ENCODE measurements at regions not wholly inside any gene's neighbourhood (a gene's known extent, or its start where the extent isn't known, plus 50 kb on each side); places are given as distances from the start of the nearest gene placed in this dataset.

- no peaks in the 10 kb centered on the region for H3K9me3 ChIP-seq
- no peak for DNase-seq
- no peaks in the 10 kb centered on the region for H3K36me3 ChIP-seq
- no peak overlapping the region for H3K27ac ChIP-seq
- H3K4me3 ChIP-seq, result no peak overlapping the region
- intact Hi-C loops (cut with DNase I; ENCODE audit: low total_unique reads), result no loop called here
- no peaks in the 10 kb centered on the region for H3K27me3 ChIP-seq
- TF ChIP-seq CTCF (IDR thresholded peaks at IDR 0.05), result no peak
- H3K4me1 ChIP-seq, result no peaks in the 10 kb centered on the region
These were observed 313.5 kb downstream of the RFPL4B start for GRCh38 chr6:112660626-112661025.

GRCh38 chr6:112663698-112664097 is 316.6 kb downstream of the RFPL4B start:
- intact Hi-C loops (cut with DNase I; ENCODE audit: low total_unique reads), result no loop called here
- H3K27ac ChIP-seq, result no peak overlapping the region
- H3K36me3 ChIP-seq, result no peaks in the 10 kb centered on the region
- DNase-seq, result no peak
- no peak overlapping the region for H3K4me3 ChIP-seq
- no peaks in the 10 kb centered on the region for H3K27me3 ChIP-seq
- no peaks in the 10 kb centered on the region for H3K9me3 ChIP-seq
- no peaks in the 10 kb centered on the region for H3K4me1 ChIP-seq
- TF ChIP-seq CTCF (IDR thresholded peaks at IDR 0.05), result no peak

GRCh38 chr6:112665114-112665513 is 318.0 kb downstream of the RFPL4B start:
- no peak for TF ChIP-seq CTCF (IDR thresholded peaks at IDR 0.05)
- no peaks in the 10 kb centered on the region for H3K27me3 ChIP-seq
- intact Hi-C loops (cut with DNase I; ENCODE audit: low total_unique reads), result no loop called here
- H3K36me3 ChIP-seq, result no peaks in the 10 kb centered on the region
- H3K9me3 ChIP-seq, result no peaks in the 10 kb centered on the region
- no peak overlapping the region for H3K27ac ChIP-seq
- H3K4me1 ChIP-seq, result no peaks in the 10 kb centered on the region
- DNase-seq, result no peak
- no peak overlapping the region for H3K4me3 ChIP-seq

GRCh38 chr6:112665815-112666214 is 318.7 kb downstream of the RFPL4B start:
- intact Hi-C loops (cut with DNase I; ENCODE audit: low total_unique reads), result no loop called here
- H3K4me3 ChIP-seq, result no peak overlapping the region
- no peaks in the 10 kb centered on the region for H3K36me3 ChIP-seq
- DNase-seq, result no peak
- H3K27me3 ChIP-seq, result no peaks in the 10 kb centered on the region
- no peak overlapping the region for H3K27ac ChIP-seq
- no peaks in the 10 kb centered on the region for H3K9me3 ChIP-seq
- no peaks in the 10 kb centered on the region for H3K4me1 ChIP-seq
- no peak for TF ChIP-seq CTCF (IDR thresholded peaks at IDR 0.05)

GRCh38 chr6:112667427-112667826 is 320.3 kb downstream of the RFPL4B start:
- H3K27ac ChIP-seq, result no peak overlapping the region
- intact Hi-C loops (cut with DNase I; ENCODE audit: low total_unique reads), result no loop called here
- TF ChIP-seq CTCF (IDR thresholded peaks at IDR 0.05), result no peak
- H3K4me1 ChIP-seq, result no peaks in the 10 kb centered on the region
- H3K9me3 ChIP-seq, result no peaks in the 10 kb centered on the region
- no peaks in the 10 kb centered on the region for H3K36me3 ChIP-seq
- H3K27me3 ChIP-seq, result no peaks in the 10 kb centered on the region
- no peak for DNase-seq
- H3K4me3 ChIP-seq, result no peak overlapping the region

GRCh38 chr6:112680091-112680490 is 333.0 kb downstream of the RFPL4B start:
- no peaks in the 10 kb centered on the region for H3K9me3 ChIP-seq
- TF ChIP-seq CTCF (IDR thresholded peaks at IDR 0.05), result no peak
- no peak overlapping the region for H3K4me3 ChIP-seq
- no peaks in the 10 kb centered on the region for H3K27me3 ChIP-seq
- no peak for DNase-seq
- no peaks in the 10 kb centered on the region for H3K36me3 ChIP-seq
- H3K27ac ChIP-seq, result no peak overlapping the region
- intact Hi-C loops (cut with DNase I; ENCODE audit: low total_unique reads), result no loop called here
- peaks cover 0 to 27% (median 4%) of the 10 kb centered on the region in 4 donors for H3K4me1 ChIP-seq

All from tibial artery (tissue), 4 donors.